ENCODE measurements at regions not wholly inside any gene's neighbourhood (a gene's known extent, or its start where the extent isn't known, plus 50 kb on each side); places are given as distances from the start of the nearest gene placed in this dataset.
A peak's percentile ranks its signal among the peaks of the same experiment; 100 is the strongest.

DNA sequence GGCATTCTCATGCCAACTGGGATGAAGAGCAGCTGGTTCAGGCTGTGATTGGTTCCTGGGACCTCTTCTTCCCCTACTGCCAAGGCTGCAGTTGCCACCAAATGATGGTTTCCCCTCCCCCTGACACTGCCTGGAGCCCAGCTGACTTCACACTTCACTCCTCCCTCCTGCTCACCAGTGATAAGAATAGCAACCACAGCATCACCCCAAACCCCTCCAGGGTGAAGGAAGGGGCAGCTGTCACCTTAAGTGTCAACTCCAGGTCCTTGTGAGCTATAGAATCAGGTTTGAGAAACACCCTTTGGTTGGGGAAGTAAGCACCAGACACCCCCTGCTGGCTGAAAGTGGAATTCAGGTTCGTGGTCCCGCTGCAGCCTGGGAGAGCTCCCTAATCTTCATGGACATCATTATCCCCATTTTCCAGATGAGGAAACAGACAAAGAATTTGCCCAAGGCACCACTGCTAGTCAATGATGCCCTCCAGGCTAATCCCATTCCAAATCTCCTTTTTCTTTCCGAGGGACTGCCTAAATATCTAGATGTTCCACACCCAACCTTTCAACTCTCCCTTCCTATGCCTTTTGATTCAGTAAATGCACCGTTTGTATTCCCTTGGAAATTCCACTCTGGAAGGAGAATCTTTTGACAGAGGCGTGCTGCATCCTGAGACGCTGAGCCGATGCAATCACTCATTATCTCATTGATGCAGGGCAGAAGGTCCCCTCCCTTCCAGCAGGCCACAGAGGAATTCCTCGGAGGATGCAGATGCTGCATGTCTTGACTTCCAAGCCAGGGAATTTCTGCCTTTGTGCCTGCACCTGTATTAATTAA, 50.6 kb upstream of the UQCRFS1 start:
- no peak overlapping the region for H3K9ac ChIP-seq (ENCODE audit: low read length)
- no peaks in the 10 kb centered on the region for H3K79me2 ChIP-seq (ENCODE audit: low read length)
- no peak overlapping the region for H3K4me3 ChIP-seq (ENCODE audit: low read length)
- no peak overlapping the region for H2AFZ ChIP-seq (ENCODE audit: low read depth, low read length)
- no peaks in the 10 kb centered on the region for H3K9me3 ChIP-seq (ENCODE audit: insufficient read depth, low read length)
- no peak for TF ChIP-seq EZH2phosphoT487 (IDR thresholded peaks at IDR 0.05; ENCODE audit: low read depth)
- TF ChIP-seq, protein P1, sequence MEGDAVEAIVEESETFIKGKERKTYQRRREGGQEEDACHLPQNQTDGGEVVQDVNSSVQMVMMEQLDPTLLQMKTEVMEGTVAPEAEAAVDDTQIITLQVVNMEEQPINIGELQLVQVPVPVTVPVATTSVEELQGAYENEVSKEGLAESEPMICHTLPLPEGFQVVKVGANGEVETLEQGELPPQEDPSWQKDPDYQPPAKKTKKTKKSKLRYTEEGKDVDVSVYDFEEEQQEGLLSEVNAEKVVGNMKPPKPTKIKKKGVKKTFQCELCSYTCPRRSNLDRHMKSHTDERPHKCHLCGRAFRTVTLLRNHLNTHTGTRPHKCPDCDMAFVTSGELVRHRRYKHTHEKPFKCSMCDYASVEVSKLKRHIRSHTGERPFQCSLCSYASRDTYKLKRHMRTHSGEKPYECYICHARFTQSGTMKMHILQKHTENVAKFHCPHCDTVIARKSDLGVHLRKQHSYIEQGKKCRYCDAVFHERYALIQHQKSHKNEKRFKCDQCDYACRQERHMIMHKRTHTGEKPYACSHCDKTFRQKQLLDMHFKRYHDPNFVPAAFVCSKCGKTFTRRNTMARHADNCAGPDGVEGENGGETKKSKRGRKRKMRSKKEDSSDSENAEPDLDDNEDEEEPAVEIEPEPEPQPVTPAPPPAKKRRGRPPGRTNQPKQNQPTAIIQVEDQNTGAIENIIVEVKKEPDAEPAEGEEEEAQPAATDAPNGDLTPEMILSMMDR (IDR thresholded peaks at IDR 0.05; ENCODE audit: low read depth, low read length): peak; percentile 84
- H3K4me1 ChIP-seq (ENCODE audit: low read length): peaks cover 8% of the 10 kb centered on the region; the same call in 1 of the 2 replicates
- no peaks in the 10 kb centered on the region for H3K36me3 ChIP-seq (replicated peaks; ENCODE audit: low read depth, low read length)
- H3K4me2 ChIP-seq (ENCODE audit: low read length): no peak overlapping the region
- no peaks in the 10 kb centered on the region for H4K20me1 ChIP-seq (ENCODE audit: insufficient read depth, low read length)
- H3K27me3 ChIP-seq (ENCODE audit: low read depth, low read length): no peaks in the 10 kb centered on the region
- no peak overlapping the region for H3K27ac ChIP-seq (ENCODE audit: low read length)

- H3K27ac ChIP-seq (ENCODE audit: low read length): no peak overlapping the region
- H3K4me3 ChIP-seq (ENCODE audit: low read length): no peak overlapping the region
- no peaks in the 10 kb centered on the region for H4K20me1 ChIP-seq (ENCODE audit: insufficient read depth, low read length)
- TF ChIP-seq, protein P1 (IDR thresholded peaks at IDR 0.05; ENCODE audit: low read depth, low read length): no peak
- TF ChIP-seq EZH2phosphoT487 (IDR thresholded peaks at IDR 0.05; ENCODE audit: low read depth): no peak
- no peak overlapping the region for H2AFZ ChIP-seq (ENCODE audit: low read depth, low read length)
- 0 out of 2 replicates have a peak, but pooled peaks cover 2% of the 10 kb centered on the region for H3K4me1 ChIP-seq (ENCODE audit: low read length)
- H3K9ac ChIP-seq (ENCODE audit: low read length): no peak overlapping the region
- H3K36me3 ChIP-seq (replicated peaks; ENCODE audit: low read depth, low read length): no peaks in the 10 kb centered on the region
- H3K79me2 ChIP-seq (ENCODE audit: low read length): no peaks in the 10 kb centered on the region
- H3K9me3 ChIP-seq (ENCODE audit: insufficient read depth, low read length): no peaks in the 10 kb centered on the region
- H3K27me3 ChIP-seq (ENCODE audit: low read depth, low read length): no peaks in the 10 kb centered on the region
- H3K4me2 ChIP-seq (ENCODE audit: low read length): no peak overlapping the region
Observed at GRCh38 chr19:29264897-29265296, 51.9 kb upstream of the UQCRFS1 start.

- no peak overlapping the region for H3K4me2 ChIP-seq (ENCODE audit: low read length)
- H3K27ac ChIP-seq (ENCODE audit: low read length): no peak overlapping the region
- H3K79me2 ChIP-seq (ENCODE audit: low read length): no peaks in the 10 kb centered on the region
- H3K4me3 ChIP-seq (ENCODE audit: low read length): no peak overlapping the region
- H3K36me3 ChIP-seq (replicated peaks; ENCODE audit: low read depth, low read length): no peaks in the 10 kb centered on the region
- no peak overlapping the region for H3K9ac ChIP-seq (ENCODE audit: low read length)
- no peaks in the 10 kb centered on the region for H3K27me3 ChIP-seq (ENCODE audit: low read depth, low read length)
- H2AFZ ChIP-seq (ENCODE audit: low read depth, low read length): no peak overlapping the region
- no peaks in the 10 kb centered on the region for H3K9me3 ChIP-seq (ENCODE audit: insufficient read depth, low read length)
- no peaks in the 10 kb centered on the region for H3K4me1 ChIP-seq (ENCODE audit: low read length)
- no peaks in the 10 kb centered on the region for H4K20me1 ChIP-seq (ENCODE audit: insufficient read depth, low read length)
- TF ChIP-seq, protein P1 (IDR thresholded peaks at IDR 0.05; ENCODE audit: low read depth, low read length): no peak
- no peak for TF ChIP-seq EZH2phosphoT487 (IDR thresholded peaks at IDR 0.05; ENCODE audit: low read depth)
Observed at GRCh38 chr19:29265436-29265835, 52.5 kb upstream of the UQCRFS1 start.

DNA sequence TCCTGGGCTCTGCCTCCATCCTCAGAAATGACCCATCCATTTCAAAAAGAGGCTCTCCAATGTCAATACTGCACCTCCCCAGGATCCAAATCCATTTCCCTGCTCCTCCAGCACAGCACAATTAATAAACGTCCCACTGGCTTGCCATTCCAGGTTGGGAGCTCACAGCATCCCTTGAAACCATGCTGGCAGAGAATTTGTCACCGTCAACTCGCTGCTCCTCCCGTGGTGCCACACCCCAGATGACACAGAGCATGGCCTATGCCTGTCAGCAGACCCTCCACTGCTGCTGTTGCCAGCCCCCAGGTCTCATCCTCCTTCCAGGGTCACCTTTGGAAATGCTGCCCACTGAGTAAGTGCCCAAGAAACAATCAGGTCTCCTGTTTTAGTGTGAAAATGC, 53.0 kb upstream of the UQCRFS1 start:
- Histone ChIP-seq H3K9ac (ENCODE audit: low read length) (no peak overlapping the region), H3K9me3 (ENCODE audit: insufficient read depth, low read length) (no peaks in the 10 kb centered on the region), H3K4me2 (ENCODE audit: low read length) (no peak overlapping the region), H3K36me3 (replicated peaks; ENCODE audit: low read depth, low read length) (no peaks in the 10 kb centered on the region), H2AFZ (ENCODE audit: low read depth, low read length) (no peak overlapping the region), H3K27me3 (ENCODE audit: low read depth, low read length) (no peaks in the 10 kb centered on the region; the same call in 1 of the 2 replicates), H3K4me1 (ENCODE audit: low read length) (no peaks in the 10 kb centered on the region), H3K27ac (ENCODE audit: low read length) (no peak overlapping the region), H3K4me3 (ENCODE audit: low read length) (no peak overlapping the region), H3K79me2 (ENCODE audit: low read length) (no peaks in the 10 kb centered on the region), H4K20me1 (ENCODE audit: insufficient read depth, low read length) (no peaks in the 10 kb centered on the region)
- TF ChIP-seq EZH2phosphoT487 (IDR thresholded peaks at IDR 0.05; ENCODE audit: low read depth): no peak
- TF ChIP-seq, protein P1 (IDR thresholded peaks at IDR 0.05; ENCODE audit: low read depth, low read length): no peak
